Kidney tubule cell (primary cell): ENCODE measurements at regions not wholly inside any gene's neighbourhood (a gene's known extent, or its start where the extent isn't known, plus 50 kb on each side); places are given as distances from the start of the nearest gene placed in this dataset.
"Not testable (repeated sequence)": the region's sequence is repeated elsewhere in the genome, so short reads cannot be mapped to it uniquely, and the experiment has no call there.

Source experiments
- DNase-seq: peaks from one replicate; pipeline ENCODE4 v3.0.0-alpha.2; 2018; ENCODE audit warnings: low spot score

- no peak for DNase-seq
Measured at GRCh38 chrX:103428525-103428924, 52.2 kb downstream of the BEX3 start.

GRCh38 chrX:103429026-103429425 lies 52.7 kb downstream of the BEX3 start:
- DNase-seq = not testable (repeated sequence)

- DNase-seq = no peak
Measured at GRCh38 chrX:103431316-103431715, 55.0 kb downstream of the BEX3 start.

- DNase-seq = not testable (repeated sequence)
Measured at GRCh38 chrX:103432841-103433240, 56.5 kb downstream of the BEX3 start.

- DNase-seq = no peak
Measured at GRCh38 chrX:103437147-103437873, 61.0 kb downstream of the BEX3 start.

- DNase-seq = no peak
Measured at GRCh38 chrX:103439161-103439560, 62.8 kb downstream of the BEX3 start.

GRCh38 chrX:103440621-103441020 lies 64.3 kb downstream of the BEX3 start:
- no peak for DNase-seq

GRCh38 chrX:103441878-103442535 lies 65.7 kb downstream of the BEX3 start:
- no peak for DNase-seq

GRCh38 chrX:103442536-103442901 lies 66.2 kb downstream of the BEX3 start:
- DNase-seq = no peak

GRCh38 chrX:103446665-103447302 lies 70.4 kb downstream of the BEX3 start:
- DNase-seq = peak; percentile 52
